Neuronal stem cell (in vitro differentiated cells): ENCODE measurements at regions not wholly inside any gene's neighbourhood (a gene's known extent, or its start where the extent isn't known, plus 50 kb on each side); places are given as distances from the start of the nearest gene placed in this dataset.

Source experiments
- DNase-seq: peaks from one replicate; pipeline ENCODE4 v3.0.0-alpha.2; 2013; ENCODE audit warnings: low spot score
- H2AFZ ChIP-seq: one replicate; pipeline ENCODE4 v1.6.1; 2013; ENCODE audit warnings: mild to moderate bottlenecking, low read length, inconsistent platforms
- H2AK5ac ChIP-seq: 2 replicates; pipeline ENCODE4 v1.6.1; 2013; ENCODE audit warnings: low read depth, mild to moderate bottlenecking, inconsistent platforms, low read length, moderate library complexity, mixed read lengths
- H2BK120ac ChIP-seq: 2 replicates; pipeline ENCODE4 v1.6.1; 2013; ENCODE audit warnings: low read depth, mild to moderate bottlenecking, inconsistent platforms, low read length, moderate library complexity, mixed read lengths
- H2BK12ac ChIP-seq: one replicate; pipeline ENCODE4 v1.6.1; 2013; ENCODE audit warnings: low read length, inconsistent platforms
- H2BK15ac ChIP-seq: 2 replicates; pipeline ENCODE4 v1.6.1; 2013; ENCODE audit warnings: mild to moderate bottlenecking, low read length, inconsistent platforms, mixed read lengths
- H2BK5ac ChIP-seq: one replicate; pipeline ENCODE4 v1.6.1; 2013; ENCODE audit warnings: inconsistent platforms, mild to moderate bottlenecking, low read length, moderate library complexity
- H3K14ac ChIP-seq: one replicate; pipeline ENCODE4 v1.6.1; 2013; ENCODE audit warnings: low read length, inconsistent platforms
- H3K18ac ChIP-seq: 2 replicates; pipeline ENCODE4 v1.6.1; 2013; ENCODE audit warnings: low read length, inconsistent platforms
- H3K23ac ChIP-seq: 2 replicates; pipeline ENCODE4 v1.6.1; 2013; ENCODE audit warnings: low read depth, mild to moderate bottlenecking, mixed read lengths, low read length, inconsistent platforms; ENCODE audit not compliant: poor library complexity
- H3K27ac ChIP-seq: replicated peaks from 3 replicates; pipeline ENCODE4 v1.5.1; 2013; ENCODE audit warnings: low read length, inconsistent platforms
- H3K27me3 ChIP-seq, 3 experiments: 2 replicates each; pipeline ENCODE4 v1.6.1; 2013; ENCODE audit warnings: low read length in 3 of 3, mild to moderate bottlenecking in 2 of 3, inconsistent platforms in 1 of 3, low read depth in 1 of 3, mixed read lengths in 1 of 3, moderate library complexity in 1 of 3; ENCODE audit not compliant: control insufficient read depth in 3 of 3, insufficient read depth in 3 of 3
- H3K36me3 ChIP-seq, 2 donors: replicated peaks in 1 of 2; 2 replicates each; pipeline ENCODE4 v1.6.1; 2013; ENCODE audit warnings: low read length in 2 of 2; ENCODE audit not compliant: control insufficient read depth in 2 of 2, insufficient read depth in 2 of 2
- H3K4ac ChIP-seq: 2 replicates; pipeline ENCODE4 v1.6.1; 2013; ENCODE audit warnings: inconsistent platforms, mild to moderate bottlenecking, low read length, moderate library complexity
- H3K4me1 ChIP-seq, 2 donors: 1 replicate in 1 of 2; 2 replicates in 1 of 2; pipeline ENCODE4 v1.6.1; 2013; ENCODE audit warnings: low read length in 2 of 2, low read depth in 1 of 2; ENCODE audit not compliant: control insufficient read depth in 2 of 2, insufficient read depth in 1 of 2
- H3K4me2 ChIP-seq: one replicate; pipeline ENCODE4 v1.6.1; 2013; ENCODE audit warnings: mild to moderate bottlenecking, low read length, inconsistent platforms; ENCODE audit not compliant: insufficient read depth, poor library complexity, severe bottlenecking
- H3K4me3 ChIP-seq, 2 donors: 2 replicates each; pipeline ENCODE4 v1.5.1; 2013; ENCODE audit warnings: low read length in 2 of 2, mild to moderate bottlenecking in 2 of 2, inconsistent platforms in 1 of 2, moderate library complexity in 1 of 2
- H3K79me1 ChIP-seq: one replicate; pipeline ENCODE4 v1.6.1; 2013; ENCODE audit warnings: low read depth, mild to moderate bottlenecking, inconsistent platforms, low read length, moderate library complexity
- H3K9ac ChIP-seq: one replicate; pipeline ENCODE4 v1.6.1; 2013; ENCODE audit warnings: mild to moderate bottlenecking, low read depth, low read length, inconsistent platforms; ENCODE audit not compliant: poor library complexity
- H3K9me3 ChIP-seq, 2 donors: replicated peaks in 1 of 2; 2 replicates each; pipeline versions ENCODE3 to v1.6.1; 2013; ENCODE audit warnings: low read length in 2 of 2, mild to moderate bottlenecking in 2 of 2, inconsistent platforms in 1 of 2, low read depth in 1 of 2, mixed read lengths in 1 of 2, moderate library complexity in 1 of 2; ENCODE audit not compliant: control insufficient read depth in 2 of 2, insufficient read depth in 1 of 2
- H4K8ac ChIP-seq: one replicate; pipeline ENCODE4 v1.6.1; 2013; ENCODE audit warnings: low read depth, mild to moderate bottlenecking, inconsistent platforms, low read length, moderate library complexity
- H4K91ac ChIP-seq: one replicate; pipeline ENCODE4 v1.6.1; 2013; ENCODE audit warnings: low read length, low read depth, mild to moderate bottlenecking, inconsistent platforms; ENCODE audit not compliant: poor library complexity
- WGBS, 2 donors: extraction: QIAGEN DNeasy Blood & Tissue Kit; methylation state at CpG; one replicate each; pipeline ENCODE4 v1.1.7; 2013; ENCODE audit warnings: missing lambda C conversion rate in 2 of 2, mixed read lengths in 1 of 2; ENCODE audit not compliant: insufficient read length in 2 of 2, insufficient replicate concordance in 1 of 2; ENCODE audit errors: extremely low coverage in 2 of 2; 5-methylcytosine and 5-hydroxymethylcytosine counted together

DNA sequence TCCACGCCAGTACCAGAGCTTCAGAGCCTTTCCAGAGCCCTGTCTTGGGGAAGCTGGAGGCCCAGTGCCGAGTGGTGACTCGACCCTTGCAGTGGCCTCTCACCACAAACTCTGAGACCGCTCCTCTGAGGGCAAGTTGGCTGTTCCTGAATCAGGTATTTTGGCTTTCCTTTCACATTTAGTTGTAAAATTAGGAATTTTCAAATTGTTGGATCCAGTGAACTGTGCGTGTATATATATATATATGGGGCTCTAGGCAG is 128.7 kb upstream of the UNC5B start:
- no peak overlapping the region for H3K23ac ChIP-seq
- no peaks in the 10 kb centered on the region for H3K27me3 ChIP-seq
- no peak overlapping the region for H2BK12ac ChIP-seq
- H2BK15ac ChIP-seq: no peak overlapping the region
- H3K4me2 ChIP-seq: no peak overlapping the region
- no peak overlapping the region for H2AFZ ChIP-seq
- no peaks in the 10 kb centered on the region for H3K9me3 ChIP-seq
- no peak overlapping the region for H3K27ac ChIP-seq
- H3K14ac ChIP-seq: no peak overlapping the region
- H2BK5ac ChIP-seq: no peak overlapping the region
- H2BK120ac ChIP-seq: no peak overlapping the region
- H3K4ac ChIP-seq: no peak overlapping the region
- no CpG with 5 or more reads among the region's 5 CpGs for WGBS, 2 donors
- H3K18ac ChIP-seq: peak overlapping the region; percentile 82
- peak overlapping the region; percentile 43 for H2AK5ac ChIP-seq
- H3K79me1 ChIP-seq: no peaks in the 10 kb centered on the region
- no peak overlapping the region for H3K9ac ChIP-seq
- H3K4me3 ChIP-seq: no peak overlapping the region
- H3K36me3 ChIP-seq: no peaks in the 10 kb centered on the region
- no peak overlapping the region for H4K8ac ChIP-seq
- no peak overlapping the region for H4K91ac ChIP-seq
- H3K4me1 ChIP-seq: peaks cover 0 to 46% of the 10 kb centered on the region in 2 donors
- no peak for DNase-seq

DNA sequence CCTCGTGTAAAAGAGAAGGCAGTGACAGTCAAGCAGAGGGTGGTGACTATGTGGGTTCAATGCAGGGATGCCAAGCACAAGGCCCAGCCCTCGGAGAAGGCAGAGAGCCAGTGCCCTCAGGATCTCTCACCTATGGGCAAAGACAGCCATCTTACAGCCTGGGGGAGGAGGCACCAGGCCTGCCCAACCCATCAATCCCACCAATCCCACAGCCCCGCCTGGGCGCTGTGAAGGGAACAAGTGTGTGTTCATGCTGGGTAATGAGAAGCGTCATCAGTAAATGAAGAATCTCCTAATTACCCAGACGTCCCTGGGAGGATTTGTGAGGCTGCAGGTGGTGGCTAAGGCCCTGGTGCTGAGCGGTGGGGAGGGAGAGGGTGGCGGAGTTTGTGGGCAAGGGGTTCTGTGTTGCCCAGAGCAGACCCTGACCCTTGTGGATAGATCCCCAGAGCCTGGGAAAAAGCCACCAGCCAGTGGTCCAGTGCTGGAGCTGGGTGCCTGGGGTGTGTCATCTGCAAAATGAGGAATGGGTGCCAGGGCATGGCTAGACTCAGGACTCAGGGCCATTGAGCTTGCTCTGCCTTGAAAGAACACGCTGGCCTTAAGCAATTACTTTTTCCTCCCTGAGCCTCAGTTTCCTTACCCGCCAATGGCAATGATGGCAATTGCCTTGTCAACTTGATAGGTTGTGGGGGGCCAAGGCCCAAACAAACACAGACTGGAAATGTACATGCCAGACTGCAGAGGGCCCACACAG is 128.1 kb upstream of the UNC5B start:
- Histone ChIP-seq H3K18ac (peak overlapping the region; percentile 54), H2BK5ac (peak overlapping the region; percentile 14), H3K9ac (no peak overlapping the region), H4K91ac (no peak overlapping the region), H3K27me3 (no peaks in the 10 kb centered on the region), H2BK15ac (peak overlapping the region; percentile 62), H3K4ac (no peak overlapping the region), H3K9me3 (no peaks in the 10 kb centered on the region), H3K4me3 (no peak overlapping the region), H2AFZ (no peak overlapping the region), H3K23ac (no peak overlapping the region), H3K4me1 (peaks cover 0 to 48% of the 10 kb centered on the region in 2 donors), H2BK12ac (peak overlapping the region; percentile 97), H3K27ac (no peak overlapping the region), H2BK120ac (no peak overlapping the region), H3K36me3 (no peaks in the 10 kb centered on the region), H3K4me2 (no peak overlapping the region), H3K79me1 (no peaks in the 10 kb centered on the region), H3K14ac (no peak overlapping the region), H2AK5ac (peak overlapping the region; percentile 38), H4K8ac (no peak overlapping the region)
- DNase-seq: no peak
- no CpG with 5 or more reads among the region's 10 CpGs for WGBS, 2 donors

GRCh38 chr10:71084818-71085126 is 127.6 kb upstream of the UNC5B start:
- Histone ChIP-seq H4K91ac (no peak overlapping the region), H3K27ac (no peak overlapping the region), H3K4ac (no peak overlapping the region), H4K8ac (no peak overlapping the region), H3K23ac (no peak overlapping the region), H2BK5ac (no peak overlapping the region), H3K4me1 (peaks cover 0 to 49% of the 10 kb centered on the region in 2 donors), H3K14ac (no peak overlapping the region), H3K4me3 (no peak overlapping the region), H2BK15ac (peak overlapping the region; percentile 62), H2AFZ (no peak overlapping the region), H2BK12ac (no peak overlapping the region), H3K4me2 (no peak overlapping the region), H3K18ac (peak overlapping the region; percentile 54), H3K27me3 (no peaks in the 10 kb centered on the region), H3K79me1 (no peaks in the 10 kb centered on the region), H3K36me3 (no peaks in the 10 kb centered on the region), H3K9ac (no peak overlapping the region), H2BK120ac (no peak overlapping the region), H2AK5ac (peak overlapping the region; percentile 38), H3K9me3 (no peaks in the 10 kb centered on the region)
- no peak for DNase-seq
- WGBS, 2 donors: no CpG with 5 or more reads among the region's 2 CpGs

DNA sequence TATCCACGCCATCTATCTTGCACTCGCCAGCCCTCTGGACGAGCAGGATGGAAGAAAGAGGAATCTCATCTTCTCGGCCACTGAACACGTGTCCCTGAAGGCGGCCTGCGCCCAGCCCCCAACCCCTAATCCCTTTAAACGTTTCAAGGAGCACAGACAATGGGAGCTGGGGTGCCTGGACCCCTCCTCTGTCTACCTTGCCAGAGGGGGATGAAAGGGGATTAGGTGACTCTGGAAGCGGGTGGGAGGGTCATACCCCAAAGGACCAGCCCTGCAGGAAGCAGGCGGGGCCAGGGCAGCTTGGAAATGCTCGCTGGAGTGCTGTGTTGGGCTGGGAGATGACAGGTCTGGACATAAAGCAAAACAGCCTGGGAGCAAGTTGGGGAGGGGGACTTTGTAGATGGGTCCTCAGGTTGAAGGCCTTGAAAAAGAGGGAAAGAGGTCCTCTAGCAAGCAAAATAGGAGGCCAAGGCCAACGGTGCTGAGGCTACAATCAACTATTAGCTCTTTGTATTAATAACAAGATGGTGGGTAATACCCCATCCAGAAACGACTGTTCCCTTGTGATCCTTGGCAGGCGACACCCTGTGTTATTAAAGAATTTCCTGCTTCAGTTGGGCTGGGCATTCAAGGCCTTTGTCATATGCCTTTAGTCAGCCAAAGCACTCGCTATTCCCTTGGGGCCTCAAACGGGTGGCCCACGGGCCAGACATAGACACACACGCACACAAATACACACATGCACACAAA is 126.5 kb upstream of the UNC5B start:
- Histone ChIP-seq H2BK5ac (no peak overlapping the region), H4K91ac (no peak overlapping the region), H3K4me3 (no peak overlapping the region), H3K36me3 (no peaks in the 10 kb centered on the region), H3K27ac (peak overlapping the region; percentile 60), H2BK15ac (no peak overlapping the region), H2AK5ac (no peak overlapping the region), H3K27me3 (peaks cover 0 to 2% (median 0%) of the 10 kb centered on the region in 3 experiments), H2AFZ (no peak overlapping the region), H3K4me2 (peak overlapping the region; percentile 38), H2BK12ac (no peak overlapping the region), H2BK120ac (no peak overlapping the region), H3K79me1 (no peaks in the 10 kb centered on the region), H3K4me1 (peaks cover 0 to 43% of the 10 kb centered on the region in 2 donors), H3K14ac (no peak overlapping the region), H3K9me3 (no peaks in the 10 kb centered on the region), H3K18ac (no peak overlapping the region), H3K4ac (no peak overlapping the region), H4K8ac (no peak overlapping the region), H3K23ac (no peak overlapping the region), H3K9ac (no peak overlapping the region)
- peak; percentile 95 for DNase-seq
- no CpG with 5 or more reads among the region's 18 CpGs for WGBS, 2 donors
